T-helper 17 cell (primary cell): ENCODE measurements at regions not wholly inside any gene's neighbourhood (a gene's known extent, or its start where the extent isn't known, plus 50 kb on each side); places are given as distances from the start of the nearest gene placed in this dataset.

Experiments
- ATAC-seq: fragments of 150-1000 bp; cut with Tn5 transposase; 2 replicates; pipeline ENCODE4 v1.10.0; 2021; ENCODE audit warnings: mild to moderate bottlenecking, moderate library complexity
- DNase-seq, 3 donors: peaks; one replicate each; pipeline versions ENCODE4 v3.0.0 to v3.0.0-alpha.2; 2020 to 2021
- H3K9me3 ChIP-seq: one replicate; pipeline ENCODE4 v1.7.0; 2013; ENCODE audit warnings: low read length, mild to moderate bottlenecking; ENCODE audit not compliant: control insufficient read depth, poor library complexity, severe bottlenecking
- H3K27ac Mint-ChIP-seq: one replicate; pipeline ENCODE4 v1.8.0; 2022; ENCODE audit warnings: mild to moderate bottlenecking, moderate library complexity, mixed read lengths
- H3K27me3 Mint-ChIP-seq: one replicate; pipeline ENCODE4 v1.8.0; 2022; ENCODE audit warnings: mixed read lengths
- H3K36me3 Mint-ChIP-seq: one replicate; pipeline ENCODE4 v1.8.0; 2022; ENCODE audit warnings: low read depth, mixed read lengths
- H3K4me1 Mint-ChIP-seq: one replicate; pipeline ENCODE4 v1.8.0; 2022; ENCODE audit warnings: mild to moderate bottlenecking, mixed read lengths
- H3K4me3 Mint-ChIP-seq: one replicate; pipeline ENCODE4 v1.8.0; 2022; ENCODE audit warnings: mild to moderate bottlenecking, moderate library complexity, mixed read lengths

DNA sequence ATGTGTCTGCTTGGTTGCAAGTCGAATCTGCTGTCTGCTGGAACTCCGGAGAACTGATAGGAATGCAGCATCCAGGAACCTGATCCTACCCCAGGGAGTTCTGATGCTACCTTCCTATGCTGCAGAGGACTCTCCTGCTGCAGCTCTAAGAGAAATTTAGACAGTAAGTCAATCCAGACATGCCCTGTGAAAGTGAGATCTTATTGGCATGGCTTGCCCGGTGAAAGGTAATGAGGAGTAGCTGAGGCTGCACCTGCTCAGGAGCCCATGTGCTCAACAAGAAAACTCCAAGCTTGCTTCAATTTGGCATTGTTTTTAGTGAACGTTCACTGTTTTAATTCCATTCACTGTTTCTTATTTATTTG, 217.3 kb upstream of the SERP2 start:
- Mint-ChIP-seq H3K4me1 (no peaks in the 10 kb centered on the region), H3K36me3 (peaks cover 3% of the 10 kb centered on the region), H3K27ac (no peak overlapping the region), H3K4me3 (no peak overlapping the region), H3K27me3 (peaks cover 35% of the 10 kb centered on the region)
- no peaks in the 10 kb centered on the region for H3K9me3 ChIP-seq
- no peak for DNase-seq
- no peak for ATAC-seq

DNA sequence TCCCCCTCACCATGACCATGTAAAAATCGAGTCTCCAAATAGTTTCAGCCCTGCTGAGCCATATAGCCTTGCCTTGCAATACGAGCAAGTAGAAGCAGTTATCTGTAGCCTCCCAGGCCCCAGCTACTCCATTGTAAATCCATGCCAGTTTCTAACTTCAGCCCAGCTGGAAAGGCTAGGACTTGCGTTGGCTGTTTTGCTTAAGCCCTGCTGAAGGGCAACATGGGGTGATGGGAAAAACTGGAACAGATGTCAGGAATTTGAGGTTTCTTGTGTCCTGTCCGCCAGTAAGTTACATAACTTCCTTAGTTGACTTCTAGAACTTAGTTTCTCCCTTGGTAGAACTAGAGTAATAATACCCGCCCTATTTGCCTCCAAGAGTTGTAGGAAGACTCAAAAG, 216.0 kb upstream of the SERP2 start:
- DNase-seq (no peak), ATAC-seq (no peak)
- peaks cover 3% of the 10 kb centered on the region for H3K36me3 Mint-ChIP-seq
- no peak overlapping the region for H3K27ac Mint-ChIP-seq
- no peaks in the 10 kb centered on the region for H3K4me1 Mint-ChIP-seq
- H3K4me3 Mint-ChIP-seq, result no peak overlapping the region
- H3K27me3 Mint-ChIP-seq, result peaks cover 32% of the 10 kb centered on the region
- no peaks in the 10 kb centered on the region for H3K9me3 ChIP-seq

- Mint-ChIP-seq H3K36me3 (peaks cover 3% of the 10 kb centered on the region), H3K4me1 (no peaks in the 10 kb centered on the region), H3K27me3 (peaks cover 26% of the 10 kb centered on the region), H3K4me3 (no peak overlapping the region), H3K27ac (no peak overlapping the region)
- ATAC-seq (no peak), DNase-seq (no peak)
- H3K9me3 ChIP-seq, result no peaks in the 10 kb centered on the region
These were observed 215.5 kb upstream of the SERP2 start for GRCh38 chr13:44158098-44158521.

- no peak for ATAC-seq
- Mint-ChIP-seq H3K27ac (peak overlapping the region; percentile 47), H3K4me3 (no peak overlapping the region), H3K27me3 (peaks cover 25% of the 10 kb centered on the region), H3K36me3 (peaks cover 3% of the 10 kb centered on the region), H3K4me1 (no peaks in the 10 kb centered on the region)
- no peak for DNase-seq
- no peaks in the 10 kb centered on the region for H3K9me3 ChIP-seq
These were observed 214.6 kb upstream of the SERP2 start for GRCh38 chr13:44158881-44159632.

DNA sequence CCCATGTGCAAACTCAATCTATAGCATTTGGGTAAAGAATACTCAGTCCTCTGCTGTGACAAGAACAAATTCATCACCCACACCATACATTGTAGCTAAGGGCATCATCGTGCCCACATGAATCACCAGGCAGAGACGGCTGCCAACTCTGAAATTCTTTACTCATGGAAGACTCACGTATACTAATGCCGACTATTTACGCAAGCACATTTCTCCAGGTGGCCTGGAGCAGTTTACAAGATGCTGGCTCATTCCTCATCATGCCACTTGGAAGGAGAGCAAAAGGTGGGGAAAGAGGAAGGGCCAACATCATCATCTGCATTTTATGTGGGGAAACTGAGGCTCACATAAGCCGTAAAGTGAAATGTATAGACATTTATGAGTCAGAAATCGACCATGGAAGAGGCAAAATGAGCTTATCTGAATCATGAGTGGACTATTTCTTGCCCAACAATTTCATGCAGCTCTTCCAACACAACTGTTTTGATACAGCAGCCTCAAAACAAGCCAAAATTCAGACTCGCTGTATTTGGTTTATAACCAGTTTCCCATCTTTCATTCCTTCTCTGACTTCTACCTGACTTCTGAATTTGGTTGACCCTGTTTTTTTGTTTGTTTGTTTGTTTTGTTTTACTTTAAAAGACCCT, 213.9 kb upstream of the SERP2 start:
- DNase-seq (no peak), ATAC-seq (no peak)
- Mint-ChIP-seq H3K36me3 (peaks cover 3% of the 10 kb centered on the region), H3K27ac (peak overlapping the region; percentile 47), H3K27me3 (peaks cover 25% of the 10 kb centered on the region), H3K4me1 (no peaks in the 10 kb centered on the region), H3K4me3 (no peak overlapping the region)
- H3K9me3 ChIP-seq, result no peaks in the 10 kb centered on the region

DNA sequence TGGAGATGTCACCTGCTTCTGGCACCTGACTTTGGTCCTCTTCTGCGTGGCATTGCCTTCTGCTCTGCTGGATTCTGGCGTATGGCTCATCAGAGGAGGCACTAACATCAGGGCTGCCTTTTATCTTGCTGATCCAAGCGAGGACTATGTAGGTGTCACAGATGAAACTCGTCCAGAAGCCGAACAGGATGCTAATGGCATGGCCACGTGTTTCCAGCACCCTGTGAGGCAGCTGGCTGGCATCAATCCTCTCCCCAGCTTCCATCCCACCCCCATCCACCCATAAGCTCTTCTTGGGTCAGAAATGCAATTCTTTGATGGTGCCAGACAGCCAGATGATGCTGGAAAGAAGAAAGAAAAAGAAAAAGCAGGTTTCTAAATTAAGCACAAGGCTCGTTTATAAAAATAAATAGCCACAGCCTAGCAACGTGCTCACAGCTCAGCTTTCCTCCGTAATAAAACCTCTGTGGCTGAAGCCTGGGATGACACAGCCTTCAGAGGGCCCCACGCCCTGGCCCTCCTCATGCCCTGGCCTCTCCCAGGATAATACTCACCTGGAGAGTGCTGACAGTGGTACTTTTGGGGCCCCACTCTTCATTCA, 212.9 kb upstream of the SERP2 start:
- Mint-ChIP-seq H3K4me1 (no peaks in the 10 kb centered on the region), H3K27ac (no peak overlapping the region), H3K4me3 (no peak overlapping the region), H3K36me3 (no peaks in the 10 kb centered on the region), H3K27me3 (peaks cover 21% of the 10 kb centered on the region)
- DNase-seq (no peak), ATAC-seq (no peak)
- no peaks in the 10 kb centered on the region for H3K9me3 ChIP-seq

- H3K9me3 ChIP-seq, result no peaks in the 10 kb centered on the region
- H3K27ac Mint-ChIP-seq, result no peak overlapping the region
- H3K27me3 Mint-ChIP-seq, result peaks cover 10% of the 10 kb centered on the region
- no peak overlapping the region for H3K4me3 Mint-ChIP-seq
- DNase-seq (no peak), ATAC-seq (no peak)
- no peaks in the 10 kb centered on the region for H3K36me3 Mint-ChIP-seq
- no peaks in the 10 kb centered on the region for H3K4me1 Mint-ChIP-seq
These were observed 210.5 kb upstream of the SERP2 start for GRCh38 chr13:44163108-44163507.

DNA sequence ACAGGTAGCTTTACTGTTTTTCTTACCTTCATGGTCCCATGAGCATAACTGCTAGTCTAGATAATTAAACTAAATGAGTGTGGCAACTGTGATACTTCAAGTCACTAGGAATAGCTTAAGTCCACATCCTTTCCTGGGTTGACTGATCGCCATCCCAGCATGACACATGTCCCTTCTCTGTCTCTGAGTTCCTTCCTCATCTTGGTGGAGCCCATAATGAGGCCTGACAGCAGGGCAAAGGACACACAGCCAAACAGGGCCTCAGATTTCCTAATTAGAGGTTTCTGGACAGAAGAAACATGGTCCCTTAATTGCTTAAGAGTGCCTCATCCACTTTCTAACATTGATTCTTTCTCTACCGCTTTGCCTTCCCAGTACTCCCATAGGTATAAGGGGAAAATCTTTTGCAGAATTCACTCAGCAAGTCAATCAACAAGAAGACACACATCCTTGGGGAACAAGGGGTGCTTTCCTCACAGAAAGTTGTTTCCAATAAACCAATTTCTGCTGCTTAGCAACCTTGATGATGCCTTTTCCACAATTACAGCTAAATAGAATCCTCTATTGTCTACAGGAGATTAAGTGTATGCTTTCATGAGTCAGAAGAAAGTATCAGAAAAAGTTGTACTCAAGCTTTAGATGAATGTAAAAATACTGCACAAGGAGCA, 208.3 kb upstream of the SERP2 start:
- no peak for DNase-seq
- Mint-ChIP-seq H3K27ac (no peak overlapping the region), H3K27me3 (peaks cover under 1% of the 10 kb centered on the region), H3K36me3 (no peaks in the 10 kb centered on the region), H3K4me1 (no peaks in the 10 kb centered on the region), H3K4me3 (no peak overlapping the region)
- H3K9me3 ChIP-seq, result no peaks in the 10 kb centered on the region
- no peak for ATAC-seq

GRCh38 chr13:44165889-44166496, 207.6 kb upstream of the SERP2 start:
- Mint-ChIP-seq H3K4me1 (no peaks in the 10 kb centered on the region), H3K4me3 (no peak overlapping the region), H3K36me3 (no peaks in the 10 kb centered on the region), H3K27me3 (no peaks in the 10 kb centered on the region), H3K27ac (no peak overlapping the region)
- no peaks in the 10 kb centered on the region for H3K9me3 ChIP-seq
- ATAC-seq, result no peak
- no peak for DNase-seq

DNA sequence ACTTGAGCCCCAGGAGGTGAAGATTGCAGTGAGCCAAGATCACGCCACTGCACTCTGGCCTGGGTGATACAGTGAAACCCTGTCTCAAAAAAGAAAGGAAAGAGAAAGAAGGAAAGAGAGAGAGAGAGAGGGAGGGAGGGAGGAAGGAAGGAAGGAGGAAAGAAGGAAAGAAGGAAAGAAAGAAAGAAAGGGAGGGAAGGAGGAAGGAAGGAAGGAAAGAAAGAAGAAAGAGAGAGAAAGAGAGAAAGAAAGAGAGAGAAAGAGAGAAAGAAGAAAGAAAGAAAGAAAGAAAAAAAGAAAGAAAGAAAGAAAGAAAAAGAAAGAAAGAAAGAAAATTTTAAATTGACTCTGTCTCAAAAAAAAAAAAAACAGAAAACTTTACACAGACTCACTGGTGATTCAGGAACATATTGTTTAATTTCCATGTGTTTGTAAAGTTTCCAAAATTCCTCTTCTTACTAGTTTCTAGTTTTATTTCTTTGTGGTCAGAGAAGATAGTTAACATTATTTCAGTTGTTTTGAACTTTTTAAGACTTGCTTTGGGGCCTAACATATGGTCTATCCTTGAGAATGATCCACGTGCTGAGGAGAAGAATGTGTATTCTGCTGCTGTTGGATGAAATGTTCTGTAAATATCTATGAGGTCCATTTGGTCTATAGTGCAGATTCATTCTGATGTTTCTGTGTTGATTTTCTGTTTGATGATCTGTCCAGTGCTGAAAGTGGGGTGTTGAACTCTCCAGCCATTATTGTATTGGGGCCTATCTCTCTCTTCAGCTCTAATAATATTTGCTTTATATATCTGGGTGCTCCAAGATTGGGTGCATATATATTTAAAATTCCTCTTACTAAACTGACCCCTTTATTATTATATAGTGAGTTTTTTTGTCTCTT, 204.4 kb upstream of the SERP2 start:
- H3K27me3 Mint-ChIP-seq, result no peaks in the 10 kb centered on the region
- H3K4me3 Mint-ChIP-seq, result no peak overlapping the region
- no peaks in the 10 kb centered on the region for H3K4me1 Mint-ChIP-seq
- H3K9me3 ChIP-seq, result no peaks in the 10 kb centered on the region
- ATAC-seq (no peak), DNase-seq (no peak)
- H3K36me3 Mint-ChIP-seq, result no peaks in the 10 kb centered on the region
- no peak overlapping the region for H3K27ac Mint-ChIP-seq

GRCh38 chr13:44170731-44171130, 202.9 kb upstream of the SERP2 start:
- Mint-ChIP-seq H3K27ac (no peak overlapping the region), H3K36me3 (no peaks in the 10 kb centered on the region), H3K27me3 (peaks cover 4% of the 10 kb centered on the region), H3K4me3 (no peak overlapping the region), H3K4me1 (no peaks in the 10 kb centered on the region)
- ATAC-seq (no peak), DNase-seq (no peak)
- H3K9me3 ChIP-seq, result no peaks in the 10 kb centered on the region

DNA sequence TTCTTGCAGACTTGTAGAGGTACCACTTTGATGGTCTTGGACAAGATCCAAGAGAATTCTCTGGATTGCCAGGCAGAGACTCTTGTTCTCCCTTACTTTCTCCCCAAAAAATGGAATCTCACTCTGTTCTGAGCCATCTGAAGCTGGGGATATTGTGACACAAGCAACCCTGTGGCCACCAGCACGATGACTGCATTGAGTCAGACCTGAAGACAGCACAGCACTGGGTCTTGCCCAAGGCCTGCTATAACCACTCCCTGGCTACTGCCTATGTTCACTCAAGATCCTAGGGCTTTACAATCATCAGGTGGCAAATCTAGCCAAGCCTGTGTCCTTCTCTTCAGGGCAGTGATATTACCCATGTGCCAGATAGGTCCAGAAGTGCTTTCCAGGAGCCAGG, 202.5 kb upstream of the SERP2 start:
- no peaks in the 10 kb centered on the region for H3K9me3 ChIP-seq
- Mint-ChIP-seq H3K36me3 (no peaks in the 10 kb centered on the region), H3K4me3 (no peak overlapping the region), H3K27me3 (peaks cover 8% of the 10 kb centered on the region), H3K4me1 (no peaks in the 10 kb centered on the region), H3K27ac (no peak overlapping the region)
- no peak for DNase-seq
- no peak for ATAC-seq
